ENCODE measurements at regions not wholly inside any gene's neighbourhood (a gene's known extent, or its start where the extent isn't known, plus 50 kb on each side); places are given as distances from the start of the nearest gene placed in this dataset.

DNA sequence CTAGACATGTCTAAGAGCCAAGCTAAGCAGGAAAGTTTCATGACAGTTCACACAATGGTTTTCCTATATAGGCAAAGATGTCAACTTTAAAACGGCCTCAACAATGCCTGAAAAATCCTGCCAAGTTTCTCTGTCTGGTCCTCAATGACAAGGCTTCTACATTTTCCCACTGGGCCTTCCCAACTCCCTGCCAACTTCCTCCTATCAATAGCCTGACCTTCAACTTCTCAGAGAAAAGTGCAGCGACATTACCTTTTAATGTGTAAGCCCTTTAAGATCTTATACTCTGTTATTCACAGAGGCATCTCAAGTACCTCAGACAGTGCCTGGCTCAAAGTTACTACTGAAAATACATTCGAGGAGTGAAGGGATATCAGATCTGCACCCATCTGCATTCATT lies 56.2 kb upstream of the BTBD3 start:
- DNase-seq, result no peak

DNA sequence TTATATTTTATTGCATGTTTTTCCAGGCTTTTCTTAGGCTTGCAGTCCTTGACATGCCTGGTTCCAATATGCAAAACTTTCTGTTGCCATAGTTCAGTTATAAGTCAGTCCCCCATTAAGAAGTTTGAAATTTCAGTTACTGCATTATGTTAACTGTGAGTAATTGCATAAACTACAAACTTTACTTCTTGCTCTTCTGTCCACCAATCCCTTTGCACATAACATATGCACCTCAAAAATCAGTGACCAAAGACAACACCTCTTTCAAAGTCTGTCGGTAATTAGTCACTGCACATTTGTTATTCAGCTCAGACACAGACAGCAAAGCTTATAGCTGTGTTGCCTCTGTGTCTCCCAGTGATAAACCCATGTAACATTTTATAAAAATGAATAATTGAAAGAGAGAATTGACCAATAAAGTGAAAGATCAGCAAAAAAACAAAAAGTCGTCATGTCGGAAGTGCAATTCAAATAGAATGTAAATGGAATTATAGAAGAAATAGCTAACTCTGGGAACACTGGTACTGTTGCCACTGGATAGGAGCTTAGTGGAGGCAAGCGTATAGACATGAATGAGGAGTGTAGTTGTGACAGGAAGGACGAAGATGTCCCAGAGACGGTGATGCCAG lies 50.3 kb upstream of the BTBD3 start:
- no peak for DNase-seq

Data from retina (tissue), 1 donor.